HG03469 (cell line): ENCODE measurements at regions not wholly inside any gene's neighbourhood (a gene's known extent, or its start where the extent isn't known, plus 50 kb on each side); places are given as distances from the start of the nearest gene placed in this dataset.
"Not testable (repeated sequence)": the region's sequence is repeated elsewhere in the genome, so short reads cannot be mapped to it uniquely, and the experiment has no call there.

ENCODE experiments used
- ATAC-seq: cut with Tn5 transposase; IDR thresholded peaks from one replicate; pipeline ENCODE4 v1.9.1; 2021; ENCODE audit warnings: mild to moderate bottlenecking, moderate library complexity, moderate number of reproducible peaks; ENCODE audit not compliant: unreplicated experiment

DNA sequence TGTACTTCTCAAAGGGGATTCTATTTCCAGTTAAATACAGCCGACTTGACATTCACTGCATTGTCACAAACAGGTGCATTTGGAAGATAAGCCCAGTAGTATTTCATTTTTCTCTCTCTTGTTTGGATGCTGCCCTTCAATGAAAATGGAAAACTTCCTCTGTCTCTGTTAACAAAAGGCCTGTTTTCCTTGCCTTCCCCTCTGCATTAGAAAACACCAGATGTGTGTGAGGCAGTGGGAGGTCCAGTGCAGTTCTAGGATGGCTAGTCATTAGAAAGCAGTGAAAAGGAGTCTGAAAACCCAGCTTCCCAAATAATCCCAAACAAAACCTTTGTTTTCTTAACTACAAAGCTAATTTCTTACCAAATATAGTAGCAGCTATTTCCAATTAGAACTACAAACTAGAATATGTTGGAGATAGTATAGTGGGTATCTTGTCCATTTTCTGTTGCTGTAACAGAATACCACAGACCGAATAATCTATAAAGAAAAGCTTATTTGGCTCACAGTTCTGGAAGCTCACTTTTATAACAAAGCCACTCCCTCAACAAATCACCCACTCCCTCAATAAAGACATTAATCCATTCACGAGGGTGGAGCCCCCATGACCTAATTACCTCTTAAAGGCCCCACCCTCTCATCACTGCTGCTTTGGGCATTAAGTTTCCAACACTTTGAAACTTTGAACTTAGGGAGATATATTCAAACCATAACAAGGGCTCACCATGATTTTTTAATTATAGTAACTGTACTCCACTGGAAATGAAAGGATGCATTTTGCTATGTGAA, 452.1 kb upstream of the RPS6KA3 start:
- no peak for ATAC-seq

DNA sequence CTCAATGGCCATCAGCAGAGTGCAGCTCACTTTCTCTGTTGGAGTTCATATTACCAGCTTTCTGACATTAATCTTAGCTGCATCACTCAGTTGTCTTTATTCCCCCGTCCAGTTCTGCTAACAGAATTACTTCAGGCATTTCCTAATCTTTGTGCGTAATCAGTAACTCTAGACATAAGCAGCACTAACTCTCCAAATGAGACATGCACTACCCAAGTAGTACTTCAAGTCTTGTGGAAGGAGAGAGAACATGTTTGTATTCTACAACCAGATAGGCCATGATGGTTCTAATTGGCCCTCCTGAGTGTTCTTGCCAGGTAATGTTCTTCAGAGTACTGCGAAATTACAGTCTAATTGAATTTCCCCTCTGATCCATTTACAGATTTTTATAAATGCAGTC, 448.5 kb upstream of the RPS6KA3 start:
- ATAC-seq: no peak

DNA sequence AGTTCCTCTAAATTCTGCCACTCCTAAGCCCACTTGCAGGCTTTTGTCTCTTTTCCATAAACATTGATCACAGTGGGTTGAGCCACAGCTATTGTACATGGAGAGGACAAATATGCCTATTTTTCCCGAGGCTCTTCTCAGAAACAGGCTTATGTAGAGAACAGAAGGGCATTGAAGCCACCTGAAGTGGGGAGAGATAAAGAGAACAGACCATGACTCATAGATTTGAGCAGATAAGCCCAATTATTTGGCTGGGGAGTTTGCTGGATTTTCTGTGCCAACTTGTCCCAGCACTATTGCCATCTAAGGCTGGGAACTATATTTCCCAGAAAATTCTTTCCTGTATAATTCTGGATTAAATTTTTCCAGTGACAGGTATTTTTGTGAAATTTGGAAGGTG, 446.1 kb upstream of the RPS6KA3 start:
- ATAC-seq: no peak

DNA sequence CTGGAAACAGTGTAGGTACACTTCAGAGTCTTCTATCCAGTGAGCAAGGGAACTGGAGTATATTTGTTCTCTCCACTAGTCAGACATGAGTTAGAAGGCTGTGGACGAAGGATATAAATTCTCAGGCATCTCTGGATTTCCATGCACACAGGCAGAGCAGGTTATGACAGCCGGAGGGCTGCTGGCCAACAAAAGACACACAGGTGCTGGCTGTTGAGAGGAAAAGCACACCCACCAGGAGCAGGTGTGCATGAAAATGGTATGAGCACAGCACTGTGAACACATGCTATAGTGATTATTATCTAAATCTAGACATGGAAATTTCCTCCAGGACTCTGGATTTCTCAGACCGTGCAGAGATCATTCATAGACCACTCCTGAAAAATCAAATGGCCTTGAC, 444.7 kb upstream of the RPS6KA3 start:
- no peak for ATAC-seq

DNA sequence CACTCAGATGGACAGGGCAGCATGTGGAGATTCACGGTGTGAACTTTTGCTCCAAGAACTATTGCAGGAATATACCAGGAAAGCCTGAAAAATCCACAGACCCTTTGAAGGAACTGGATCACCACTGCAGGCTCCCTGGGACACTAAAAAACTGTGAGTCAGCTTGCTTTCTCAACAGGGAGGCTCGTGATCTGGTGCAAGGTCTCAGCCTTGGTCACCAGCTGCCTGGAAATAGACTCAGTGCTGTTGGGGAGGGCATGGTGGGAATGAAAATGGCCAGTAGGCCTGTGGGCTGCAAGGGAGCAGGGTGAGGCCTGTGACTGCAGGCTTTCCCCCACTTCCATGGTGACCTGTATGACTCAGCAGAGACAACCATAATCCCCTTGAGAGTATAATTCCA, 426.4 kb upstream of the RPS6KA3 start:
- ATAC-seq: no peak

DNA sequence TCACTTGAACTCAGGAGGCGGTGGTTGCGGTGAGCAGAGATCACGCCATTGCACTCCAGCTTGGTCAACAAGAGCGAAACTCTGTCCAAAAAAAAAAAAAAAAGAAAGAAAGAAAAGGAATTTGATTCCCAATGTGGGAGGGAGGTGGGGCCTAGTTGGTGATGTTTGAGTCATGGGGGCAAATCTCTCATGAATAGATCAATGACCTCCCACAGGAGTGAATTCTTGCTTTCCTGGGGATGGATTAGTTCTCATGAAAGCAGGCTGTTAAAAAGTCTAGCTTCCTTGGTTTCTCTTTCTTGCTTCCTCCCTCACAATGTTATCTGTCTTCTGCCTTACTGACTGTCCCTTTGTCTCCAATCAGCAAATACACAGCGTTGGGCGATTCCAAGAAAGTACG, 419.5 kb upstream of the RPS6KA3 start:
- no peak for ATAC-seq

DNA sequence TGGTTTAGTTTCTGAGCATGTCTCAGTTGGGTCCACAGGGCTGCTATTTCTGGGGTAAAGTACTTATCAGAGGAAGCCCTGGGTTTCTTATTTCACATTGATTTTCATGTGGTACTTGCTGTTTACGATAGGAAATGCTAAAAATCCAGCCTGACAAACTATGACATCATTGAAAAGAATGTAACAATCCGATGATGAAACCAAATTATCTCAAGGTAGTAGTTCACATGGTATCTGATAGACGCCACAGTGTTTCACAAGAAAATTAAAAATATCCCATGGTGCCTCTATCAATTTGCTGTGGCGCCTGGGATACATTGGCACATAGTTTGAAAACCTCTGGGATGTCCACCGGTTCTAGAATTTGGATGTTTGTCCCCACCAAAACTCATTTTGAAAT, 418.9 kb upstream of the RPS6KA3 start:
- ATAC-seq: no peak

DNA sequence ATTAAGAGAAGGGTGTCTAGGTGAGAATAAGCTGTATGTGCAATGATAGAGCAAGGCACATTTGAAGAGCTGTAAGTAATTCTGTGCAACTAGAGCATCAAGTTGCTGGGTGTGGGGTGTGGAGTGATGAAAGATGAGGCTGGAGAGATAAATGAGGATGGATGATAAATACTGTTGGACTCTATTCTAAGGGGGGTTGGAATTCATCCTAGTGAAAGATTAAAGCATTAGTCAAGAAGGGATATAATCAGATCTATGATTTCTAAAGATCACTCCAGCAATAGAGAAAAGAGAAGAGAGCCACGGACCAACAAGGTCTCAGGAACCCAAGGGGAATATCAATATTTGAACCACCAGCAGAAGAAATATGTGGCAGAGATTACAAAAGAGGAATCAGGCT, 415.0 kb upstream of the RPS6KA3 start:
- no peak for ATAC-seq

DNA sequence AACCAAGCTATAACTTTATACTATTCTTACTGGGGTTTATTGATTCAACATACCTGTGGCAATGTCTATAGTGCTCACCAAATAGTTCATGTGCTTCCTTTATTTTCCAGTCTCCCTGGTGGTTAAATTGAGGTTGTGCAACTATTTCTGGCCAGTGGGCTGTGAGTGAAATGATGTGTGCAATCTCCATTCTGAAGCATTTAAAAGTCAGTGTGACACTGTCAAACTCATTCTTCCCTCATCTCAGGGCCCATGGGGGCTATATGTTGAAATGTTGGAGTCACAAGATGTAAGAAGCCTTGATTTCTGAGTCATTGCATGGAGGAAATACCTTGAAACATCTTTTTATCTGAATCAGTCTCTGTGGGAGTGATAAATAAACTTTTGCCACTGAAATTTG, 414.3 kb upstream of the RPS6KA3 start:
- no peak for ATAC-seq

DNA sequence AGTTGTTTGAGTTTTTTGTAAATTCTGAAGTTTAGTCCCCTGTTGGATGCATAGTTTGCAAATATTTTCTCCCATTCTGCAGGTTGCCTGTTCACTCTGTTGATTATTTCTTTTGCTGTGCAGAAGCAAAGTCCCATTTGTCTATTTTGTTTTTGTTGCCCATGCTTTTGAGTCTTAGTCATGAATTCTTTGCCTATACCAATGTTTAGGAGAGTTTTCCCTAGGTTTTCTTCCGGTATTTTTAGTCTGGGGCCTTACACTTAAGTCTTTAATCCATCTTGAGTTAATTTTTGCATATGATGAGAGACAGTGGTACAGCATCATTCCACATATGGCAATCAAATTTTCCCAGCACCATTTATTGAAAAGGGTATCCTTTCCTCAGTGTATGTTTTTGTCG, 405.8 kb upstream of the RPS6KA3 start:
- ATAC-seq: no peak

DNA sequence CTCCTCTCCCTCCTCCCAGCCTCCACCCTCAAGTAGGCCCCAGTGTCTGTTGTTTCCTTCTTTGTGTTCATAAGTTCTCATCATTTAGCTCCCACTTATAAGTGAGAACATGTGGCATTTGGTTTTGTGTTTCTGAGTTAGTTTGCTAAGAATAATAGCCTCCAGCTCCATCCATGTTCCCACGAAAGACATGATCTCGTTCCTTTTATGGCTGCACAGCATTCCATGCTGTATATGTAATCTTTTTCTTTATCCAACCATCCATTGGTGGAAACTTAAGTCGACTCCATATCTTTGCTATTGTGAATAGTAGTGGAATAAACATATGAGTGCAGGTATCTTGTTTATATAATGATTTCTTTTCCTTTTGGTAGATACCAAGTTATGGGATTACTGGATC, 405.0 kb upstream of the RPS6KA3 start:
- ATAC-seq: not testable (repeated sequence)

DNA sequence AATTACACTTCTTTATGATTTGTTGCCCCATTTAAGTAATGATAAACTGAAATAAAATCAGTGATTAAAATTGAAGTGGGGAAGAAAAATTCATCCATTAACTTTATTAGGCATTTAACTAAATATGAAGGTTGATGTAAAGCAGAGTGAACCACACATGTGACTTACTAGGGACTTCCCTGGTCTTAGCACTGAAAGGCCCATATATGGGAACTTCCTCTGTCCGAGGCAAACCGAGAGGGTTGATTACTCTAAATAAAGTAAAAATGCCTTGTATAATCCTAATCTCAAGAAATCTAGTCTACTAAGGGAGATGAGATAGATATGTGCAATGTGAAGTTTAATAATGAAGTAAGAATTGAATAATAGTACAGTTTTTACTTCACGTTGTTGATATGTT, 403.9 kb upstream of the RPS6KA3 start:
- no peak for ATAC-seq

DNA sequence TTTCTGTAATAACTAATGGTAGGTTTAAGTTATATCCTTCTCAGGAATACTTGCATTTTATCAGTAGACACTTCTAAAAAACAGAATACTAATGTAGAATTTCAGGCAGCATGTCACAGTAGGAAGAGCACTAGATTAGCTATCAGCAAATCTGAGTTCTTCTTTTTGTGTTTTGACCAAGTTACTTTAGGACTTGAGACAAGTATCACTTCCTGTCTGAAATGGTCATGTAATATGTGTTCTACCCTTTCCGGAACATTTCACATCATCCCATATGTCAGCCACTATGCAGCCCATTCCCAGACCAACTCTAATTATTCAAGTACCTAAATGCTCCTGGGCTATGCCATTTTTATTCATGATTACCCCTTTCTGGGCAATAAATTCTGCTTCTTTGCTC, 401.8 kb upstream of the RPS6KA3 start:
- peak; percentile 80 for ATAC-seq

DNA sequence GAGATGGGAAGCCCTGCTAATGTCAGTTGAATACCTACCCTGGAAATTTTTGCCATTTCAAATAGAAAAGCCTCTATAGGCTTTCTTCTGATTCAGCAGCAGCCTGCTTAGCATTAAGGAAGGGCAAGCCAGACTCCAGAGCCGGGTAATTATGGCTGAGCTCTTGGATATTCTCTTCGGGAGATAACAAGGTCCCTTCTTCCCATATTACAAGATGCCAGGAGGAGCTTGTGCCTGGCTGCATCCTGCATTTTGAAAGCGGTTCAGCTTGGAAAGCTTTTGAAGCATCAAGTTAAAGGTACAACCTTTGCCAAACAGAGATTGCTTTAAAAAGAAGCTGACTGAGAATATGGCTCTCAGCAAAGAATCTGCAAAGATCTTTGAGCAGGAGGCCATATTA, 399.6 kb upstream of the RPS6KA3 start:
- no peak for ATAC-seq

DNA sequence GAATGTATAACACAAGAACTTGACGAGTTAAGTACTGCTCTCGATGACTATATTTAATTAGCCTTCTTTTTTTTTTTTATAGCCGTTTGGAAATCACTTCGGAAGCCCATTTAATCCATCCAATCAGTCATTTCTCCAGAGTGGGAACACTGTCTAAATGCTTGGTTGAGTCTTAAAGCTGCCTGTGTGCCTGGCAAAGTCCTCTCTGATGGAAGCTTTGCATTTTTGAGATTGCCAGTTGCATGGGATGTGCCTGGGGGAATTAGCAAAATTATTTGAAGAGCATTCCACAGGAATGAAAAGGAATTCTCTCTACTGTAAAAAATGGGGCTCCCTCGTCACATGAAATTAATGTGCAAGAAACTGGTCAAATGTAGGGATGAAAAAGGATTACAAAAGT, 398.8 kb upstream of the RPS6KA3 start:
- ATAC-seq: no peak

DNA sequence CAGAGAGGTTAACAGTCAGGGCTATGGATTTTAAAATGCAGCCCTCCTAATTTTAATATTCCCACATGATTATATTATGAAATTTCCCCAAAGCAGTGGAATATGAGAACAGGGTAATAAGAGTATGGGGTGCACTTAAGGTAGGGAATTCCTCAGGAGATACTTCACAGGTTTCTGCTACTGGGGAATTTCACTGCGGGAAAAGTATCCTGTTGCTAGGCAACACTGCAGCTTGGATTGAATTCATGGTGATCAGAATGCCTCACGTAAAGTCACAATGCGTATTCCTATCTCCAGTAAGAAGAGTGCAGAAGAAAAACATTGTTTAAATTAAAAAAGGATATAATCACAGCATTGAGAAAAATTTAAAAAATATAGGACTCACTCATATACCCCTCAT, 398.1 kb upstream of the RPS6KA3 start:
- no peak for ATAC-seq

DNA sequence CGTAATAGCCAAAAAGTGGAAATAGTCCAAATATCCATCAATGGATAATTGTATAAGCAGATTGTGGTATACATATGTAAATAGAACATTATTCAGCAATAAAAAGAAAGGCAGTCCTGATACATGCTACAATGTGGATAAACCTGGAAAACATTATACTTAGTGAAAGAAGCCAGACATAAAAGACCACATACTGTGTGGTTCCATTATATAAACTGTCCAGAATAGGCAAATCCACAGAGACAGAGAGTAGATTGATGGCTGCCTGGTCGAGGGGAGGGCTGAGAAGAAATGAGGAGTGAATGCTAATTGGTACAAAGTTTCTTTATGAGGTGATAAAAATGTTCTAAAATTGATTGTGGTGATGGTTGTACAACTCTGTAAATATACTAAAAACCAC, 397.4 kb upstream of the RPS6KA3 start:
- no peak for ATAC-seq

DNA sequence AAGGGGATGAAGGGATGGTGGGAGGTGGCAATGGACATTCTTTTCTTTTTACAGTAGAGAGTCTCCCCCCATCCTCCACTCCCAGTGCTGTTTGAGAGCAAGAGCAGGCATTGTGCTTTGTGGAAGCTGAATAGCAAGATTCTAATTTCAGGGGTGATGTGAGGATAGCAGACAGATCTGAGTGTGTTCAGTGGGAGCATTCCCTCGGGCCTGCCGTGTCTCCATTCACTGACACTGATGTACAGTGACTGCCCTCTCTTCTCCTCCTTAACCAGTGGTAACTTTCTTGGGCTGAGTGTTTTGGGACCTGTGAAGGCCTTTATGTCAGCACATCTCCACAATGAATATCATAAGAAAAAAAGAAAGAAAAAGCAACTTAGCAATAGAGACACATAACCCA, 396.6 kb upstream of the RPS6KA3 start:
- no peak for ATAC-seq

DNA sequence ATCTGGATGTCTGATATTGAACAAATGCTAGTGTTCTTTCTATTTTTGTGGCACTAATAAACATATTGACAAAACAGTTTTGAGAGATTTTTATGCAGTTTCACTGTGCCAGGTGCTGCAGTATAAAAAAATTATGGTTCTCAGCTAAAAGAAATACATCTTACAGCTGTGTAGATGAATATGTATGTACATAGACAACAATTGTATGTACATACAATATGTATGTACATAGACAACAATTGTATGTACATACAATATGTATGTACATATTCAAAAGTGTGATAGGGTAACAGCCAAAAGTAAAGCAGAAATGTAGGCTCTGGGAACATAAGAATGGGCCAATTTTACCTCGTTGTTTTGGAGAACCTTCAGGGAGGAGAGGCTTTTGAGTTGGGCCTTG, 390.0 kb upstream of the RPS6KA3 start:
- no peak for ATAC-seq

DNA sequence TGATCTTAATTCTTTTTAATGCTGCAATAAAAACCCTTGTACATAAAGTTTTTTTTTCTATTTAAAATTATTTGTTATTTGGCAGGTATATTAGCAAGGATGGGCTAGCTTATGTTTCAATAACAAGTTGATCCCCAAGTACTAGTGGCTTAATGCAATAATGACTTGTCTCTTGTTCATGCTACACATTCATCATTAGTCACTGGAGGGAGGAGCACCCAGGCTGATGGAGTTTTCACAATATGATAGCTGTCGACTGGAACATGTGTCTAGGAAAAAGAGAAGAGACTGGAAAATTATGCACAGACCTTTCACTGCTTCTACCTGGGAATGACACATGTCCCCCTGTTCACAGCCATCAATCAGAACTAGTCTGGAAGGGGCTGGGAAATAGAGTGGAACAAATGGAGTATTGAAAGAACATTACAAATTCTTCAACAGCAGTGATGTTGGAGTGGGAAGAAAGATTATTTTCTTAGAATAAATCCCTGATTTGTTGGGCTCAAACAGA, 387.9 kb upstream of the RPS6KA3 start:
- ATAC-seq: no peak

DNA sequence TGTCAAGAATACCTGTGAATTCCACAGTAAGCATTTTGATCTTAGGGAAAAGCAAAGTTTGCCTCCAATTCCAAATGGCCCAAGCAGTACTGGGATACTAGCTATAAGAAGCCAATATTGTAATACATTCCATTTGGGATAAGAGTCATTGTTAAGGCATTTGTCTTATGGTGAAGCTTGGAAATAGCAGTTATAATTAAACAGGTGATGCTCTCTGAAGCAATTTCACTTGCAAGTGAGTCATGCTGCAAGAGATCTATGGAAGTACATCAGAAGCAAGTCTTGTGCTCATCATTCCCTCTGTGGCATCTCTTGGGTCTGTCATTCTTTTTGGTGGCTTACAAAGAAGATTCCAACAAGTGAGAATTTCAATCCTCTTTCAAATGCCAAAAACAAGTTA, 386.4 kb upstream of the RPS6KA3 start:
- ATAC-seq: no peak

DNA sequence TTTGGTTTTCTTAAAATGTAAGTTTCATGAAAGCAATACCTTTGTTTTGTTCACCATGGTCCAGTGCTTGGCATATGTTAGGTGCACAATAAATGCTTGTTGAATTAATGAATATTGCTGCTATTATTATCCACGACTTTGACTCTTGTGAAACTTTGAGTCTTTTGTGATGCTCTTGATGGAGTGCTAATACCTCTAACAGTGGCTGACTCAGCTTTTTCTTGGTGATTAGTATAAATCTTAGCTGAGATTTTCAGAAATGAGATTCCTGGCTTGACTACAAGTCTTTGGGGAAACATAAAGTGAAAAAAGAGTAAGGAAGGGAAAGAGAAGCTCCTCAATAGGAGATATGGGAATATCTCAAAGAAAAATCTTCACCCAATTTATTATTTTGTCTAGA, 375.2 kb upstream of the RPS6KA3 start:
- no peak for ATAC-seq

DNA sequence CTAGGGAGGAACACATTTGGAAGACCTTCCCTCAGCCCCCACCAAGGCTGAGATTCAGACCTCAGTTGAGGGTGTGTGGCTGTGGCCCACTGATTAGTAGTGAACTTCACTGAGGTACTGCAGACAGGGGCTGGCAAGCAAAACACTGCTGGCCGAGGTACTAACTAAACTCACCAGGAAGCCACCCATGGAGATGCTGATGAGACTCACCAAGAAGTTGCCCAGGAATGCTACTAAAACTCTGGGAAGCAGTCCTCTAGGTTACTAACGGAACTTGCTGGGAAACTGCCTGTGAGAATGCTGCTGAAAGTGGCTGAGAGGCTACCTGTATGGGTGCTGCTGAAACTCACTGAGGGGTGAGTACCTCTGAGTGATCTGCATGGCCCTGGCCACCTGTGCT, 372.4 kb upstream of the RPS6KA3 start:
- ATAC-seq: no peak
